A673 (cell line): ENCODE measurements at regions not wholly inside any gene's neighbourhood (a gene's known extent, or its start where the extent isn't known, plus 50 kb on each side); places are given as distances from the start of the nearest gene placed in this dataset.

ENCODE experiments used
- CTCF ChIP-seq: fragments of 300-800, 200-600 bp; sonication (generic); conservative IDR thresholded peaks from 2 replicates; pipeline ENCODE4 v1.5.1; 2017; ENCODE audit warnings: low read depth, mild to moderate bottlenecking, antibody characterized with exemption, low read length, moderate library complexity, mixed read lengths
- EZH2 ChIP-seq: fragments of 200-600 bp; sonication (generic); IDR thresholded peaks from 2 replicates; pipeline ENCODE4 v1.6.1; 2017; ENCODE audit warnings: borderline replicate concordance, low read depth, mild to moderate bottlenecking, mixed read lengths, antibody characterized with exemption, low read length; ENCODE audit not compliant: poor library complexity, severe bottlenecking

- TF ChIP-seq EZH2 (no peak), CTCF (no peak)
Observed at GRCh38 chr7:21198921-21199320, 229.0 kb upstream of the SP4 start.
